GM18873 (cell line): ENCODE measurements at regions not wholly inside any gene's neighbourhood (a gene's known extent, or its start where the extent isn't known, plus 50 kb on each side); places are given as distances from the start of the nearest gene placed in this dataset.

Source experiments
- ATAC-seq: cut with Tn5 transposase; IDR thresholded peaks from one replicate; pipeline ENCODE4 v1.9.1; 2021; ENCODE audit warnings: mild to moderate bottlenecking, moderate library complexity, moderate number of reproducible peaks; ENCODE audit not compliant: unreplicated experiment, low FRiP score

GRCh38 chrX:76228499-76228898, 55.6 kb downstream of the PBDC1 start:
- ATAC-seq = no peak

GRCh38 chrX:76248901-76249300, 76.0 kb downstream of the PBDC1 start:
- ATAC-seq = no peak

GRCh38 chrX:76253432-76253831, 80.6 kb downstream of the PBDC1 start:
- ATAC-seq = peak; percentile 83

- peak; percentile 56 for ATAC-seq
Measured at GRCh38 chrX:76279007-76279406, 106.1 kb downstream of the PBDC1 start.
